ENCODE measurements at regions not wholly inside any gene's neighbourhood (a gene's known extent, or its start where the extent isn't known, plus 50 kb on each side); places are given as distances from the start of the nearest gene placed in this dataset.

DNA sequence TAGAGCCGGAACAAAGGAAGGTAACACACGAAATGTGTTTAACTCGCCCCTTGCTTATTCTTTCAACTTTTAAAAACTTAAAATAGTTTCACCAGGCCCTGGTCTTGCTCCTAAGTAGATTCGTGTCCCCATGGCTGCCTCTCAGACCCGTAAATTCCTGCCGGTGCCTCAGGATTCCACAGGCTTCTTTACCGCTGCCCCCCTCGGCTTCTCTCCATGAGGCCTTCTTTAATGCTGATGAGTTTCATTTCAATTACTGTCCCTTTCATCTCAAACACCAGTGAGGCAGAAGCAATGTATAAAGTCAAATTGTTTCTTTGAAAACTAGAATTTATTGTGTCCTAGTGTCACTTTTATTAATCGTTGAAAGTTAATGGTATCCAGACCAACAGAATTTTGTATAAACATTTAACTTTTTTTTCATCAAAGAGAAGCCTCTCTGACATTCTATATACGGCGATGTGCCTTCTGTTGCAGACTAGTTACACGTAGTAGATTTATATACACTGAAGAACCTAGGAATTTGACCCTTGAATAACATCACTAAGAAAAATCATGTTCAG lies 225.2 kb downstream of the C7orf25 start:
- no peaks in the 10 kb centered on the region for H3K36me3 ChIP-seq (ENCODE audit: low read depth, missing control alignments)
- no peaks in the 10 kb centered on the region for H3K9me3 ChIP-seq
- no peaks in the 10 kb centered on the region for H3K27me3 ChIP-seq
- no peaks in the 10 kb centered on the region for H3K4me1 ChIP-seq
- no peak for DNase-seq
- 79% methylated on average over 12 of the region's 12 CpGs for WGBS, 2 donors
- intact Hi-C loops (cut with DNase I; ENCODE audit: low total_unique reads) = no loop called here
- TF ChIP-seq, protein P1, sequence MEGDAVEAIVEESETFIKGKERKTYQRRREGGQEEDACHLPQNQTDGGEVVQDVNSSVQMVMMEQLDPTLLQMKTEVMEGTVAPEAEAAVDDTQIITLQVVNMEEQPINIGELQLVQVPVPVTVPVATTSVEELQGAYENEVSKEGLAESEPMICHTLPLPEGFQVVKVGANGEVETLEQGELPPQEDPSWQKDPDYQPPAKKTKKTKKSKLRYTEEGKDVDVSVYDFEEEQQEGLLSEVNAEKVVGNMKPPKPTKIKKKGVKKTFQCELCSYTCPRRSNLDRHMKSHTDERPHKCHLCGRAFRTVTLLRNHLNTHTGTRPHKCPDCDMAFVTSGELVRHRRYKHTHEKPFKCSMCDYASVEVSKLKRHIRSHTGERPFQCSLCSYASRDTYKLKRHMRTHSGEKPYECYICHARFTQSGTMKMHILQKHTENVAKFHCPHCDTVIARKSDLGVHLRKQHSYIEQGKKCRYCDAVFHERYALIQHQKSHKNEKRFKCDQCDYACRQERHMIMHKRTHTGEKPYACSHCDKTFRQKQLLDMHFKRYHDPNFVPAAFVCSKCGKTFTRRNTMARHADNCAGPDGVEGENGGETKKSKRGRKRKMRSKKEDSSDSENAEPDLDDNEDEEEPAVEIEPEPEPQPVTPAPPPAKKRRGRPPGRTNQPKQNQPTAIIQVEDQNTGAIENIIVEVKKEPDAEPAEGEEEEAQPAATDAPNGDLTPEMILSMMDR (IDR thresholded peaks at IDR 0.05) = no peak
- TF ChIP-seq POLR2A (IDR thresholded peaks at IDR 0.05) = no peak
- no peak overlapping the region for H3K4me3 ChIP-seq
- H3K27ac ChIP-seq = no peak overlapping the region

- H3K27ac ChIP-seq = no peak overlapping the region
- H3K4me3 ChIP-seq = no peak overlapping the region
- no peaks in the 10 kb centered on the region for H3K27me3 ChIP-seq
- H3K9me3 ChIP-seq = no peaks in the 10 kb centered on the region
- TF ChIP-seq, protein P1 (IDR thresholded peaks at IDR 0.05) = no peak
- TF ChIP-seq POLR2A (IDR thresholded peaks at IDR 0.05) = no peak
- DNase-seq = no peak
- no peaks in the 10 kb centered on the region for H3K36me3 ChIP-seq (ENCODE audit: low read depth, missing control alignments)
- H3K4me1 ChIP-seq = no peaks in the 10 kb centered on the region
- 67 to 83% methylated on average over 9 of the region's 9 CpGs for WGBS, 2 donors
- intact Hi-C loops (cut with DNase I; ENCODE audit: low total_unique reads) = no loop called here
Observed at GRCh38 chr7:42685911-42686310, 226.0 kb downstream of the C7orf25 start.

DNA sequence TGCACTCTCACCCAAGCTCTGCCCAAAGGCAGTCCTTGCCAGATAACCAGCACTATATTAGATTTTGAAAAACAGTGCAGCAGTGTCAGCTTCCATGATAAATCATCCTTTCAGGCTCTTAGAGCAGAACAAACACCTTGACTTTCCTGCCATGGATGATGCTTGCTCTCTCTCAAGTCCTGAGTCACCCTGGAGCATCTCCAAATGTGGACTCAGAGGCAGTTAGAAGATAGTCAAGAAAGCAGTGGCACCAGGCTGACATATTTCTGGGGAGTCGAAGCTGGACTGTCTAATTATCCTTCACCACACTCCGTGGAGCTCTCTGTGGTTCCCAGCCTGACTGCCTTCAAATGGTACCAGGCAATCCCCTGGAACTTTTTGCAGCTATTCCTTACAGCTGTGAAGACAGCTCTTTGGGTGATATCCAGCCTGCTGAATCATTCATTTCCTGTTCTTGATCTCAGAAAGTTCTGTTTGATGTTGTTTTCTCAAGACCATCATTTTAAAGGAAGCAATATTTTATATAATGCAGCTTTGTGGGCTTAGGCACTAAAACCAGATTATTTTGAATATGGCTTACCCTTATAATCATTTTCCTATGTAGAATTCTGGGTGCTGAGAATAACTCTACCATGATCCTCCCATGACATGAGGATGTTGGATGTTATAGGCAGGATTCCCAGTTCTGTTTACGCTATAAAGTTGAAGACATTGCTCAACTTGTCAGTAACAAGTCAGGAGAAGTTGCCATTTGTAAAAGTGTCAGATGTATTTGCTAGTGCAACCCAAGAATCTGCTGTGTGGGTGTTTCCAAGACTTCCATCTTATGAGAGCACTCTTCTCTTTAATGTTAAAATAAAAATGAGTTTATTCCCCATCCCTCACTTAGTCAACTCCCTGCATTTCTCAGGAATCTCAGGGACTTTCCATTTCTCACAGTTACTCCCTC lies 233.8 kb downstream of the C7orf25 start:
- Histone ChIP-seq H3K36me3 (ENCODE audit: low read depth, missing control alignments) (no peaks in the 10 kb centered on the region), H3K4me3 (no peak overlapping the region), H3K9me3 (no peaks in the 10 kb centered on the region), H3K27me3 (no peaks in the 10 kb centered on the region), H3K4me1 (no peaks in the 10 kb centered on the region), H3K27ac (no peak overlapping the region)
- TF ChIP-seq, protein P1 (IDR thresholded peaks at IDR 0.05) = no peak
- TF ChIP-seq POLR2A (IDR thresholded peaks at IDR 0.05) = no peak
- 58 to 62% methylated on average over 3 of the region's 3 CpGs for WGBS, 2 donors
- no peak for DNase-seq
- intact Hi-C loops (cut with DNase I; ENCODE audit: low total_unique reads) = no loop called here

DNA sequence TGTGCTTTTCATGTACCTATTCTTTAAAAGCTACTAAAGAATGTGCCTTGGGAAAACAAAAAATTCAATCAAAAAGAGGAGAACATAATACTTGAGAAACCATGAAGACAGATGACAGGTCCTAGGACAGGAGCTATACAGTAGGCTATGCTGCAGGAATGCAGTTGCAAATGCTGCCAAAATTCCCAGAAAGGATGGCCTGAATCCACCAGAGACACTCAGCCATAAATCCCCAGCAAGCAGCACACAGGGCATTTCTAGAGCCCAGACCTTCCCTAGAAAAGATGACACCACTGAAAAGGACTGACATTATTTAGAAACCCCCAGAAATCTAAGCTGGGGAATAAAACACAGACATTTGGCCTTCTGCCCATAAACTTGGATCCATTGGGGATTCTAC lies 237.3 kb downstream of the C7orf25 start:
- Histone ChIP-seq H3K27ac (no peak overlapping the region), H3K9me3 (no peaks in the 10 kb centered on the region), H3K27me3 (no peaks in the 10 kb centered on the region), H3K4me3 (no peak overlapping the region), H3K36me3 (ENCODE audit: low read depth, missing control alignments) (no peaks in the 10 kb centered on the region), H3K4me1 (no peaks in the 10 kb centered on the region)
- intact Hi-C loops (cut with DNase I; ENCODE audit: low total_unique reads) = no loop called here
- DNase-seq = no peak
- no peak for TF ChIP-seq POLR2A (IDR thresholded peaks at IDR 0.05)
- TF ChIP-seq, protein P1 (IDR thresholded peaks at IDR 0.05) = no peak
